Globus pallidus (tissue), 1 donor: ENCODE measurements at regions not wholly inside any gene's neighbourhood (a gene's known extent, or its start where the extent isn't known, plus 50 kb on each side); places are given as distances from the start of the nearest gene placed in this dataset.

Experiments used
- DNase-seq: peaks from one replicate; pipeline ENCODE4 v3.0.0-alpha.2; 2015; ENCODE audit warnings: low spot score

DNA sequence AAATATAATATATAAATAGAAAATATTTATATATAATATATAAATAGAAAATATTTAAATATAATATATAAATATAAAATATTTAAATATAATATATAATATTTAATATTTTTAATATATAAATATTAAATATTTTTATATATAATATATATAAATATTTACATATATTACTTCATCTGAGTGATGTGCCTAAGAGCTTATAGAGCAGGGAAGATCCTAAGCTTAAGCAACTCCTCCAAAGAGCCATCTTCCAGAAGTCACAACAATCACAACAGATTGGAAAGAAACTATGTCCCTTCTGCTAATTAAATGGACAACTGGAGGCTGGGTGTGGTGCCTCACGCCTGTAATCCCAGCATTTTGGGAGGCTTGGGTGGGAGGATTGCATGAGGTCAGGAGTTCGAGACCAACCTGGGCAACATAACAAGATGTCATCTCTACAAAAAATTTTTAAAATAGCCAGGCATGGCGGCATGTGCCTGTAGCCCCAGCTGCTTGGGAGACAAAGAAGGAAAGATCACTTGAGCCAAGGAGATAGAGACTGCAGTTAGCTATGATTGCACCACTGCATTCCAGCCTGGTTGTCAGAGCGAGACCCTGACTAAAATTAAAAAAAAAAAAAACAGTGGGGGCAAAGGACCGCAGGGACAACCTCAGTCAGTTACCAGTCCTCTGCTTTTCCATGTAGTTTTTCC, 198.7 kb downstream of the SKIDA1 start:
- no peak for DNase-seq

GRCh38 chr10:21318540-21319167, 206.8 kb downstream of the SKIDA1 start:
- no peak for DNase-seq

DNA sequence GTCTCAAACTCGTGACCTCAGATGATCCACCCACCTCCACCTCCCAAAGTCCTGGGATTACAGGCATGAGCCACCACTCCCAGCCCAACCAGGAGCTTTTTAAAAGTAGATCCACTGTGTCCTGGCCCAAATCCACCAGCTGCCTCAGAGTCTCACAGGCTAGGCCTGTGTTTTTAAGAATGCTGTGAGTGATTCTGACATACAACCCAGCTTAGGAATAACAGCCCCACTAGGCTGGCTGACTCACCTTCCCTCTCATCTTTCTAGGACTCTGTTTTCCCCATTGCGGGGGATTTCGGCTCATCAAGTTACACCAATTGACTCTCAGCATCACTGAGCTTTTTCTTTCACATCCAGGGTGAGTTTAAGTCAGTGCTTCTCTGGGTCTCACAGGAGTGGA, 207.6 kb downstream of the SKIDA1 start:
- no peak for DNase-seq

DNA sequence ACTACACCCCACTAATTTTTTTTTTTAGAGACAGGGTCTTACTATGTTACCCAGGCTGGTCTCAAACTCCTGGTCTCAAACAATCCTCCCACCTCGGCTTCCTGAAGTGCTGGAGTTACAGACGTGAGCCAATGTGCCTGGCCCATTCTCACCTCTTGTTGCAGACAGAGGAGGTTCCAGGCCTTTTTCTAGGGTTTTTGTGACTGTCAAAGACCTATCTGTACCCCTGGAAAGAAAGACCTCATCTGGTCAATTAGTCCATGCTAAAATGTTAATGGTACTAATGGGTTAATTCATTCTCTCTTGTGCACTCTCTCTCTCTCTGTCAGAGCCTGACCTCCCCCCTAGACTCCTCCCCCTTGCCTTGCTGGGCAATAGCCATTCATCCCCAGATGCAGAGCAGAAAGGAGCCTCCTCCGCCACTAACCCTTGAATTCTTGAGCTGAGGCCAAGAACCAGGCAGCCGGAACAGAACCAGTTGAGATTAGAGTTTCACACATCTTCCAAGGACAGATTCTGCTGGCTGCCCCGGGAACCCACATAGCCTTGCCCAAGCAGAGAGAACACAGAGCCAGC, 209.7 kb downstream of the SKIDA1 start:
- DNase-seq, result no peak

DNA sequence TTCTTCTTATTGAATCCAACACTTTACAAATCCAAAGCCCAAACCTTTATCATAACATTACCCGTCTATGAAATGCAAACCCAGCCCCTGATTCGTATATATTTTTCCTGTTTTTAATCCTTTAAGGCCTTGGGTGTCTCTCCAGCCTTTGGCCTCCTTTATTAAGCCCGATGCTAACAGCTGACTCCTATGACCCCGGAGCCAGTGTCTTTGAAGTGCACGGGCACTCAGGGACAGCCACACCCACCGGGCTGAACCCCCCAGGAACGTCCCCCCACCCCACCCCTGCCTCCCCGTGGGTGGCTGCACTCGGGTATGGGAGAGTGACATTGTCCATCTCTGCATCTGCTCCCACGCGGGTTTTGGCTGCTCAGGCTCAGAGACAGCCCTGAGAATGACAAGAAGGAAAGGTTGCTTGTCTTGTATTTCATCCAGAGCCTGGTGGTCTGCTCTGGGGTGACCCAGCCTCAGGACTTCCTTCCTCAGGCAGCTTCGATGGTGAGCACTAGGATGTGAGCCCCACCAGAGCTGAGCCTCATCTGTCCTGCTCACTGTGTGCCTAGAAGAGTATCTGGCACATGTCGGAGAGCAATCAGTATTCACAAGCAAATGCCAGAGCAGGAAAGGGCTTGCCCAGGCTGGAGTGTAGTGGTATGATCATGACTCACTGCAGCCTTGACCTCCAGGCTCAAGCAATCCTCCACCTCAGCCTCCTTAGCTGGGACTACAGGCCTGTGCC, 210.4 kb downstream of the SKIDA1 start:
- no peak for DNase-seq

- no peak for DNase-seq
These were observed 211.3 kb downstream of the SKIDA1 start for GRCh38 chr10:21314111-21314626.

- no peak for DNase-seq
These were observed 211.8 kb downstream of the SKIDA1 start for GRCh38 chr10:21313691-21314090.

DNA sequence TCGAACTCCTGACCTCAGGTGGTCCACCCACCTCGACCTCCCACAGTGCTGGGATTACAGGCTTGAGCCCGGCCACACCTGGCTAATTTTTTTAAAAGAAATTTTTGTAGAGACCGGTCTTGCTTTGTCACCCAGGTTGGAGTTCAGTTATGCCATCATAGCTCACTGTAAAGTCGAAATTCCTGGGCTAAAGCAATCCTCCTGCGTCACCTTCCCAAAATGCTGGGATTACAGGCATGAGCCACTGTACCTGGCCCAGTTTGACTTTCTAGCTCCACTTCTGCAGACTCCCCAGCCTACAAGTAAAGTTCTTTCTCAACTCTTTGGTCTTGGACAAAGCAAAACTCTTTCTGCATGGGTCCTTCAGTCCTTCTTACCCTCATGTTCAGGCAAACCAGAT, 214.1 kb downstream of the SKIDA1 start:
- no peak for DNase-seq

DNA sequence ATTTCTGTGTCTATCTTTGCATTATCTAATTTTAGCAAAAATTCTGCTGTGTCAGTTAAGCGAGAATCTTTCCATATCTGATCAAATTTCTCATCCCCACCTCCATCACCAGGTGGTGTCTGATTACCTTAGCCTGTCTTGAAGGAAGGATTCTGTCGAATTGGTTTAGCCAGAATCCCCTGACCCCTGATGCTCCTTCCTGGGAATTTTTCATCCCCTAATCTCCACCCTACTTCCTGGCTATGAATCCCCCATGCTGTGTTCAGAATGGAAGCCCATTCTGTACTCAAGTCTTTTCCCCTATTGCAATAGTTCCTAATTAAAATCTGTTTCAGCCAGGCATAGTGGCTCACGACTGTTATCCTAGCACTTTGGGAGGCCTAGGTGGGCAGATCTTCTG, 216.1 kb downstream of the SKIDA1 start:
- no peak for DNase-seq

GRCh38 chr10:21308946-21309345, 216.5 kb downstream of the SKIDA1 start:
- DNase-seq, result no peak

GRCh38 chr10:21308018-21308417, 217.5 kb downstream of the SKIDA1 start:
- DNase-seq, result no peak

DNA sequence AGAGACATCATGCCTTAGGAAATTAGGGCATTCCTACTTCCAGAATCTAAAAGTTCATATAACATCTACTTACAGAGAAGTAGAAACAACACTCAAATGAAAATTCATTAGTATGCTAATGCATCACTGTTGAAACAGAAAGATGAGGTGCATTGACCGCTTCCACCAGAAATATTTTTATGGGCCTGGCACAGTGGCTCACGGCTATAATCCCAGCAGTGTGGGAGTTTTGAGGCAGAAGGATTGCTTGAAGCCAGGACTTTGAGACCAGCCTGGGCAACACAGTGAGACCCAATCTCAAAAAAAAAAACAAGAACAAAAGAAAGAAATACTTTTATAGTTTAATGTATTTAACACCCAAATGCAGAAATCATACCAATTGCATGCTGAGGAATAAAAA, 220.9 kb downstream of the SKIDA1 start:
- no peak for DNase-seq

DNA sequence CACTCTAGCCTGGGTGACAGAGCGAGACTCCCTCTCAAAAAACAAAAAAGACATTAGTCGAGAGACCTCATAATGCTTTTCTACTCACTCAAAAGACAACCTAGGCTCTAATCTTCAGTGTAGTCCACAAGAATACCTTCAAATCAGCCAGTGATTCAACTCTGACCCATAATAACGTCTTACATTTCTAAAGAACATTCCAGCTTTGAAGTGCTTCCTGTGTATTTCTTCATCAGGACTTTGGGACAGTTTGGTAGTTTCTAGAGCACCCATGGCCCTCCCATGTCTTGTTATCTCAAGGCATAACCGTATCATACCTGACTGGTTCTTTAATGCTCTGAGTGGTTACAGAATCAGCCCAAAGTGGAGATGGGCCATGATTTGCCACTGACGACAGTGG, 221.3 kb downstream of the SKIDA1 start:
- no peak for DNase-seq

- no peak for DNase-seq
These were observed 224.9 kb downstream of the SKIDA1 start for GRCh38 chr10:21300551-21300950.

DNA sequence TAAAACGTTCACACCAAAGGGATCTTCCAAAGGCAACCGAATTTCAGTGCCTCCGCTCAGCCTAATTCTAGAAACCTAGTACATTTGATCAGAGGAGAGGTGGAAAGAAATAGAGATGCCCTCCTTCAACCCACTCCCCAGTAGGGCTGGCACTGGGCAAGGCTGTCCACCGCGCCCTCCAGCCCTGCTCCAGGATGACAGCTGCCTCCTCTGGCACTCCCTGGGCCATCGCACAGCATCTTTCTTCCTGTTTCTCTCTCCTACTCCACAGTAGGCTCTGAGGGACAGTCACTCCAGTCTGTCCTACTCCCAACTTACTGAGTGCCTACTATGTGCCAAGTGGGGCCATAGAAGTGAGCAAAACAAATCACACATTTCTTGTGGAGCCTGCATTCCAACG, 226.2 kb downstream of the SKIDA1 start:
- DNase-seq, result no peak

GRCh38 chr10:21298701-21299100, 226.8 kb downstream of the SKIDA1 start:
- no peak for DNase-seq

- no peak for DNase-seq
These were observed 227.7 kb downstream of the SKIDA1 start for GRCh38 chr10:21297603-21298383.

DNA sequence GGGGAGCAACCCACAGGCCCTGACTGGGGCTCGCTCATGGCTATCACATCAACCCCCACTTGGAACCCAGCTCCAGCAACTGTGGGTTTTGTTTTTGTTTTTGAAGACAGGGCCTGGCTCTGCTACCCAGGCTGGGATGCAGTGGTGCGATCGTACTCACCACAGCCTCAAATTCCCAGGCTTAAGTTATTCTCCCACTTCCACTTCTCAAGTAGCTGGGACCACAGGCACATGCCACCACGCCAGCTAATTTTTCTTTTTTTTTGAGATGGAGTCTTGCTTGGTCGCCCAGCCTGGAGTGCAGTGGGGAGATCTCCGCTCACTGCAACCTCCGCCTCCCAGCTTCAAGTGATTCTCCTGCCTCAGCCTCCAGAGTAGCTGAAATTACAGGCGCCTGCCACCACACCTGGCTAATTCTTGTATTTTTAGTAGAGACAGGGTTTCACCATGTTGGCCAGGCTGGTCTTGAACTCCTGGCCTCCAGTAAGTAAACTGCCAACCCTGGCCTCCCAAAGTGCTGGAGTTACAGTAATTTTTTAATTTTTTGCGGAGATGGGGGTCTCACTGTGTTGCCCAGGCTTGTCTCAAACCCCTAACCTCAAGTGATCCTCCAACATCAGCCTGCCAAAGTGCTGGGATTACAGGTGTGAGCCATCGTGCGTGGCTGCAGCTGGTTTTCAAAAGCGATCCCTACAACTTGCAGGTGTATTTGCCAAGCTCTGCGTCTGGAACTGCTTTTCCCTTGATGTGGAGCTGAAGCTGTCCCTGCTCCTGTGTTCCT, 228.7 kb downstream of the SKIDA1 start:
- no peak for DNase-seq

DNA sequence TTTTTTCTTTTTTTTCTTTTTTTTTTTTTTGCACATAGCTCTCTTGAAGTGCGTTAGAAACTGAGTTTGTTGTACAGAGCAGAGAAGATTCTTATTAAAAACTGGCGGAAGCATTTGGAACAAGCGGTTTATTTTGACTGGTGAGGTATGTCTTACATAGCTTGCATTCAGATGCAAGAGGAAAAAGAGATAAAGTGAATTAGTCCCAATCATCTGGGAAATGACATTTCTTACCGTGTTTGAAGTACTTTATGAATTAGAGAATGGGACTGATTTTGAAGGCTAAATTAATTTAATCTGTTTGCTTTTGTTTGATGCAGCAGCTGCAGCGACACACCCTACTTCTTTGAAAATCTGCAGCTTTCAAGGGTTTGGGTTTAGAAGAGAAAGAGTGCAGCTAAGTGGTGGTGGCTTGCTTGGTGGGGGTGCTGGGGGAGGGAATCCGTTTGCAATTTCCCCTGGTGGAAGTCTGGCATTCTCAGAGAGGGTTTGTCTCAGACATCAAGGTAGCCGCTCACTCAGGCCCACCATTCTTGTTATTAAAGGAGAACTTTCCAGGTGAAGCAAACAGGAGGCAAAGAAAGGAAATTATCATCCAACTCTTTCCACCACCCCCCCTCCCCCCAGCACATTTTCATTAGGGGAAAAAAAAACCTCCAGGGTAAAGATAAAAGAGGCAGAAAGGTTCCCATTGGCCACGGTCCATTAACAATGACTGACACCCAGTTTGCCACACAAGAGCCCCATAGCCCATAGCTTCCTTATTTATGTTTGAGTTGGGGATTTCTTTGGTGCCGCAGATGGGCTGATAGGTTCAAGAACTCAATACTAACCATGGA, 231.7 kb downstream of the SKIDA1 start:
- DNase-seq, result no peak
